HG02981 (cell line): ENCODE measurements at regions not wholly inside any gene's neighbourhood (a gene's known extent, or its start where the extent isn't known, plus 50 kb on each side); places are given as distances from the start of the nearest gene placed in this dataset.

Experiments
- ATAC-seq: cut with Tn5 transposase; IDR thresholded peaks from one replicate; pipeline ENCODE4 v1.9.1; 2021; ENCODE audit warnings: mild to moderate bottlenecking, moderate library complexity; ENCODE audit not compliant: unreplicated experiment

- ATAC-seq, result no peak
Measured at GRCh38 chr1:216785737-216786136, 62.5 kb upstream of the ESRRG start.

DNA sequence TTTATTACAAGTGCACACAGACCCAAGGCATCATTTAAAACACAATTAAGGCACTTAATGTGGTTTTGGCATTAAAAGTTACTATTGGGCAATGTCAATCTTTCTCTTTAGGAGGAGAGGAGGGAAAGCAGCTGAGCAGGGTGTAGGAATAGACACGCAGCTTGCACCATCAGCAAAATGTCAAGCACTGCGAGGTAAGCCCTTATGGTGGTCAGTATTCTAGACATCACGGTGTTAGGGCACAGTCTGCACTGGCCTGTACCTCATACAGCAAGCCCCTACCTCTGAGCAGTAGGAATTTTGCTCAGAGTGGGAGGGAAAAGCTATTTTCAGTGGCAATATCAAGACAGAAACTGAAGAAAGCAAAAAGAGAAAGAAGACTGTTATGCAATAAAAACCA lies 62.0 kb upstream of the ESRRG start:
- ATAC-seq, result no peak

DNA sequence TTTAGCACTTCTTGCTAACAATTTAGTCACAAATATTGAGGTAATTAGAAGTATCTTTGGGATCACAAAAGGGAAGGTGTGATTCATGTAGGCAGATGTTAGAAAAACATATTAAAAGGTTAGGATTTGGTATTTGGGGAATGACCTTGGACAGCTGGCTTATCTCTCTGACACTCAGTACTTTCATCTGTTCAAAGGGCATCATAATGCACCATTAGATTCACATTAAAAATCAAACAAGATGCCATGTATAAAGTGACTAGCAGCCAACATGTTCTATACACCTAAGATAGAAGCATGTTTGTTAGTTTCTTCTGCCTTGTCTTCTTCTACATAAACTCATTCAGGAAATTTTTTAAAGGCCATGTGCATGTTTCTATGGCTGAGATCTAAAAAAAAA lies 56.5 kb upstream of the ESRRG start:
- ATAC-seq, result no peak

- no peak for ATAC-seq
Measured at GRCh38 chr1:216778737-216779136, 55.5 kb upstream of the ESRRG start.

DNA sequence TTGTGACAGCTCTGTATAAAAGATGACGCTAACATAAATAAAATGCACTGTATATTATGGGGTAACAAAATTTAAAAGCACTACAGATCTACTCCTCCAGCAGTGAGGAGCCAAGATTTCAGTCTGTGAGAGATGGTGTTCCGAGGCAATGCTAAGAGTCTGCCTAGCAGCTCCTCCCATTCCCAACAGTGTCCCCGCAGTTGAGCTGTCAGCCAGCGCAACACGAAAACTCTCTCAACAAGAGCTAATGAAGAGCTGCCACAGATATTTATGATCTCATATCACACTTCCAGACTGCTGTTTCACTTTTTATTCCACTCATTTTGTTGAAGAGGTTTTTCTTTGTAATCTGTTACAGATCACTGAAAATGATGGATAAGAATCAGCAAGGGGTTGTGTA lies 53.9 kb upstream of the ESRRG start:
- ATAC-seq, result no peak
